ENCODE measurements at regions not wholly inside any gene's neighbourhood (a gene's known extent, or its start where the extent isn't known, plus 50 kb on each side); places are given as distances from the start of the nearest gene placed in this dataset.
"Not testable (repeated sequence)": the region's sequence is repeated elsewhere in the genome, so short reads cannot be mapped to it uniquely, and the experiment has no call there.

DNA sequence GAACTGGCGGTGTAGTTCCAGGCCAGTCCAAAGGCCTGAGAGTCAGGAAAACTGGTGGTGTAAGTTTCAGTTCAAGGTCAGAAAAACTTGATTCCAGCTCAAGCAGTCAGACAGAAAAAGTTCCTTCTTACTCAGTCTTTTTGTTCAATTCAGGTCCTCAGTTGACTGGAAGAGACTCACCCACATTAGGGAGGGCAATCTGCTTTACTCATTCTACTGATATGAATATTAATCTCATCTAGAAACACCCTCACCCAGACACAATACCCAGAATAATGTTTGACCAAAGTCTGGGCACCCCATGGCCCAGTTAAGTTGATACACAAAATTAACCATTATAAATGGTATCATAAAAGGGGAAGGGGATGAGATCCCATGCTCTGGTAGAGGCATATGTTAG lies 50.1 kb upstream of the LTA4H start:
- H3K4me3 ChIP-seq (ENCODE audit: low read length) = no peak overlapping the region
- no peaks in the 10 kb centered on the region for H3K36me3 ChIP-seq (ENCODE audit: insufficient read depth, low read length)
- H3K4me1 ChIP-seq (ENCODE audit: control insufficient read depth, insufficient read depth, low read length) = no peaks in the 10 kb centered on the region
- H3K4me2 ChIP-seq (ENCODE audit: low read length) = no peak overlapping the region
- H3K9me3 ChIP-seq (replicated peaks; ENCODE audit: low read length) = no peaks in the 10 kb centered on the region
- no peak overlapping the region for H3K9ac ChIP-seq (ENCODE audit: low read depth, low read length)
- H3K27me3 ChIP-seq (ENCODE audit: control insufficient read depth, insufficient read depth, low read length) = no peaks in the 10 kb centered on the region

DNA sequence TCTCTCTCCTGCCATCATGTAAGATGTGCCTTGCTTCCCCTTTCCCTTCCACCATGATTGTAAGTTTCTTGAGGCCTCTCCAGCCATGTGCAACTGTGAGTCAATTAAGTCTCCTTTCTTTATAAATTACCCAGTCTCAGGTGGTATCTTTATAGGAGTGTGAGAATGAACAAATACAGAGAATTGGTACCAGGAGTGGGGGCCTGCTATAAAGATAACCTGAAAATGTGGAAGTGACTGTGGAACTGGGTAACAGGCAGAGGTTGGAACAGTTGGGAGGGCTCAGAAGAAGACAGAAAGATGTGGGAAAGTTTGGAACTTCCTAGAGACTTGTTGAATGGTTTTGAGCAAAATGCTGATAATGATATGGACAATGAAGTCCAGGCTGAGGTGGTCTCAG lies 50.8 kb upstream of the LTA4H start:
- not testable (repeated sequence) for H3K9me3 ChIP-seq (replicated peaks; ENCODE audit: low read length); H3K4me2 ChIP-seq (ENCODE audit: low read length); H3K9ac ChIP-seq (ENCODE audit: low read depth, low read length); H3K4me3 ChIP-seq (ENCODE audit: low read length); H3K4me1 ChIP-seq (ENCODE audit: control insufficient read depth, insufficient read depth, low read length); H3K36me3 ChIP-seq (ENCODE audit: insufficient read depth, low read length); H3K27me3 ChIP-seq (ENCODE audit: control insufficient read depth, insufficient read depth, low read length)

DNA sequence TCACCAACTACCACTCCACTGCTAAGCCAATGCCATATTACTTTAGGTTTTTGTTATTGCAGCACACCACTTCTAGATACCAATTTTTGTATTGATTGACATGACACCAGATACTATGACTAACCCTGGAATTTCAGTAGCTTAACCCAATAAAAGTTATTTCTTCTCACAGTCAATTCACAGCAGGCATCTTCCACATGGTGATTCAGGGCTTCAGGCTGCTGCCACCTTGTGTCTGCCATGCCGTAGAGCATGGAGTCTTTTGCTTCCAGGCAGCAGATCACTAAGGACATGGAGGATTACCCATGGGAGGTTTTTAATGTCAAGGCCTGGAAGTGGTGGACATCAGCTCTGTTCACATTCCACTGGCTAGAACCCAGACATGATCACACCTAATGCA lies 56.4 kb upstream of the LTA4H start:
- Histone ChIP-seq H3K27me3 (ENCODE audit: control insufficient read depth, insufficient read depth, low read length) (no peaks in the 10 kb centered on the region), H3K4me2 (ENCODE audit: low read length) (no peak overlapping the region), H3K9me3 (replicated peaks; ENCODE audit: low read length) (no peaks in the 10 kb centered on the region), H3K9ac (ENCODE audit: low read depth, low read length) (no peak overlapping the region), H3K4me3 (ENCODE audit: low read length) (no peak overlapping the region), H3K4me1 (ENCODE audit: control insufficient read depth, insufficient read depth, low read length) (no peaks in the 10 kb centered on the region), H3K36me3 (ENCODE audit: insufficient read depth, low read length) (no peaks in the 10 kb centered on the region)

DNA sequence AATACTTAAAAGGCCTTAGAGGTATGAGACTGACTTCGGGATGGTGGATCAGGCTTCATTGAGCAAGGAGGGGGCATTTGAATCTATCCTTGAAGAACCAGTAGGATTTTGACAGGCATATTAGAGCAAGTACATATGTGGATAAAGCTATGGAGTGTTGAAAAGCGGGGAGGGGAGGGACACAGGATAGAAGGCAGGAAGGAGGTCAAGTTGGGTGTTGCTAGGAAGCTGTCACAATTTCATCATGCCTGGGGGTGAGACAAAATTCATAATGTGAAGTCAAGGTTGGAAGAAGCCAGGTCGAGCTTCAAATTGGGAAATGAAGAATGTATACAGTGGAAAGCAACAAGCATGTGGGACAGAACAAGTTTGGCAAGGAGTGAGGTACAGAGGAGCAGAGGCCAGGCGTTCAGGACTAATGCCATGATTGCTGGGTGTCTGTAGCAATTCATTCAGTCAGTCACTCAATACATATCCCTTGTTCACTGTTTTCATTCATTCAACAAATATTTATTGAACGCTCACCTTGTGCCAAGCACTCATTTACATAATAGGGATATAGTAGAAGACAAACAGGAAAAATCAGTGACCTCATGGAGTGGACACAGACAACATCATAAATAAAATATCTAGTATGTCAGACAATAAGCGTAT lies 58.3 kb upstream of the LTA4H start:
- Histone ChIP-seq H3K36me3 (ENCODE audit: insufficient read depth, low read length) (no peaks in the 10 kb centered on the region), H3K9ac (ENCODE audit: low read depth, low read length) (no peak overlapping the region), H3K4me1 (ENCODE audit: control insufficient read depth, insufficient read depth, low read length) (no peaks in the 10 kb centered on the region), H3K4me2 (ENCODE audit: low read length) (no peak overlapping the region), H3K9me3 (replicated peaks; ENCODE audit: low read length) (no peaks in the 10 kb centered on the region), H3K27me3 (ENCODE audit: control insufficient read depth, insufficient read depth, low read length) (no peaks in the 10 kb centered on the region), H3K4me3 (ENCODE audit: low read length) (no peak overlapping the region)

DNA sequence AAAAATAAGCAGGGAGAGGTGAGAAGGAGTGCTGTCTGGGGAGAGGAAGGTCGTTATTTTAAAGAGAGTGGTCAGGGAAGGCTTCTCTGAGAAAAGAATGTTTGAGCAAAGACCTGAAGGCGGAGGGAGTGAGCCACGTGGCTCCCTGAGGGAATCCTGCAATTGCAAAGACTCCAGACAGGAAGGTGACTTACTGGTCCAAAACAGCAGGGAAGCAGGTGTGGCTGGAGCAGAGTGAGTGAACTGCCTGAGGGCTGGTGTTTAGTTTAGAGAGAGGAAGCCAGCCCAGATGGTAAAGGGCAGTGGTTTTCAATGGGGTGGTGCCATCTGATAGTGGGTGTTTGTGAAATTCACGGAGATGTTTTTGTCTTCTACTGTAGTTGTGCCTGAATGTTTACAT lies 58.8 kb upstream of the LTA4H start:
- H3K4me1 ChIP-seq (ENCODE audit: control insufficient read depth, insufficient read depth, low read length) = no peaks in the 10 kb centered on the region

DNA sequence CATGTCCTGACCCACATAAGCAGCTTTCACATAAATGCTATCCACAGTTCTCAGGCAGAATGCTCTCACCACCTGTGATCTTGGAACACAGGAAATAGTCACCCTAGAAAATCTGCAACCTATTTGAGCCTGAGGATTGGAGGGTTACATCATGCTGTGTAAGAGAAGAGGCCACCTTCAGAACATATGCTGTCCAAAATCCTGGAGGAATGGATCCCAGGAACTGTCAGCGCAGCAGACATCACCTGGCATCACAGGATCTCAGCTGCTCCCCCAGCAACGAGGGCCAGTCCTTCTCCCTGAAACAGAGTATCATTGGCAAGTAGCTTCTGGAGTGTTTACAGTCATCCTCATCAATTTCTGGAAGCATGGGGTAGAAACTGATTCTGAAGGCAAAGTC lies 63.2 kb upstream of the LTA4H start:
- Histone ChIP-seq H3K4me1 (ENCODE audit: control insufficient read depth, insufficient read depth, low read length) (no peaks in the 10 kb centered on the region), H3K27me3 (ENCODE audit: control insufficient read depth, insufficient read depth, low read length) (no peaks in the 10 kb centered on the region), H3K4me2 (ENCODE audit: low read length) (no peak overlapping the region), H3K36me3 (ENCODE audit: insufficient read depth, low read length) (no peaks in the 10 kb centered on the region), H3K9ac (ENCODE audit: low read depth, low read length) (no peak overlapping the region), H3K9me3 (replicated peaks; ENCODE audit: low read length) (no peaks in the 10 kb centered on the region), H3K4me3 (ENCODE audit: low read length) (no peak overlapping the region)

More for the DNA sequence above, 58.8 kb upstream of the LTA4H start:
- no peaks in the 10 kb centered on the region for H3K36me3 ChIP-seq (ENCODE audit: insufficient read depth, low read length)
- H3K9me3 ChIP-seq (replicated peaks; ENCODE audit: low read length) = no peaks in the 10 kb centered on the region
- H3K4me2 ChIP-seq (ENCODE audit: low read length) = no peak overlapping the region
- no peaks in the 10 kb centered on the region for H3K27me3 ChIP-seq (ENCODE audit: control insufficient read depth, insufficient read depth, low read length)
- H3K4me3 ChIP-seq (ENCODE audit: low read length) = no peak overlapping the region
- H3K9ac ChIP-seq (ENCODE audit: low read depth, low read length) = no peak overlapping the region

DNA sequence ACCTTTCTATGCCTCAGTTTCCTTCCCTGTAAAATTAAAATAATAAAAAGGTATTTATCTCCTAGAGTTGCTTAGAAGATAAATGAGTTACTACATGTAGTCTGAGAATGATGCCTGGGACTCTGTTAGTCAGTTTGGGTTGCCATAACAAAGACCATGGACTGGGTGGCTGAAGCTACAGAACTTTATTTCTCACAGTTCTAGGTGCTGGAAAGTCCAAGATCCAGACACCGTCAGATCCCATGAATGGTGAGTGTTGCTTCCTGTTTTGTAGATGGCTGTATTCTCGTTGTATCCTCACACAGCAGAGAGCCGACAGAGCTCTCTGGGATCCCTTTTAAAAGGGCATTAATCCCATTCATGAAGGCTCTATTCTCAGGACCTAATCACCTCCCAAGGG lies 64.0 kb upstream of the LTA4H start:
- H3K36me3 ChIP-seq (ENCODE audit: insufficient read depth, low read length) = no peaks in the 10 kb centered on the region
- H3K4me3 ChIP-seq (ENCODE audit: low read length) = no peak overlapping the region
- no peak overlapping the region for H3K4me2 ChIP-seq (ENCODE audit: low read length)
- H3K9ac ChIP-seq (ENCODE audit: low read depth, low read length) = no peak overlapping the region
- H3K9me3 ChIP-seq (replicated peaks; ENCODE audit: low read length) = no peaks in the 10 kb centered on the region
- H3K4me1 ChIP-seq (ENCODE audit: control insufficient read depth, insufficient read depth, low read length) = no peaks in the 10 kb centered on the region
- H3K27me3 ChIP-seq (ENCODE audit: control insufficient read depth, insufficient read depth, low read length) = no peaks in the 10 kb centered on the region

DNA sequence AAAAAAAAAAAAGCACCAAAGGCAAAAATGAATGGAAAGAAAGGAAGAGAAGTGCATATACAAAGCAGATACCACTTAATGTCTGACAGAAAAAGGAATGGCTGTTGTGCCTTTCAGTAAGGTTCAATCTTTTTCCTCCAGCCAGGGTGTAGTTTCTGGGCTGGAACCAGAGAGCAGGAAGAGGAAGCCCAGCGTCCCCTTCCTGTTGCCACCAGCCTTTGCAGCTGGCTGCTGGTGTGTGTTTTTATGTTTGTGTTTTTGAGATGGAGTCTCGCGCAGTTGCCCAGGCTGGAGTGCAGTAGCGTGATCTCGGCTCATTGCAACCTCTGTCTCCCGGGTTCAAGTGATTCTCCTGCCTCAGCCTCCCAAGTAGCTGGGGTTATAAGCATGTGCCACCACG lies 64.6 kb upstream of the LTA4H start:
- Histone ChIP-seq H3K36me3 (ENCODE audit: insufficient read depth, low read length) (no peaks in the 10 kb centered on the region), H3K27me3 (ENCODE audit: control insufficient read depth, insufficient read depth, low read length) (no peaks in the 10 kb centered on the region), H3K4me2 (ENCODE audit: low read length) (no peak overlapping the region), H3K4me1 (ENCODE audit: control insufficient read depth, insufficient read depth, low read length) (no peaks in the 10 kb centered on the region), H3K4me3 (ENCODE audit: low read length) (no peak overlapping the region), H3K9me3 (replicated peaks; ENCODE audit: low read length) (no peaks in the 10 kb centered on the region), H3K9ac (ENCODE audit: low read depth, low read length) (no peak overlapping the region)

DNA sequence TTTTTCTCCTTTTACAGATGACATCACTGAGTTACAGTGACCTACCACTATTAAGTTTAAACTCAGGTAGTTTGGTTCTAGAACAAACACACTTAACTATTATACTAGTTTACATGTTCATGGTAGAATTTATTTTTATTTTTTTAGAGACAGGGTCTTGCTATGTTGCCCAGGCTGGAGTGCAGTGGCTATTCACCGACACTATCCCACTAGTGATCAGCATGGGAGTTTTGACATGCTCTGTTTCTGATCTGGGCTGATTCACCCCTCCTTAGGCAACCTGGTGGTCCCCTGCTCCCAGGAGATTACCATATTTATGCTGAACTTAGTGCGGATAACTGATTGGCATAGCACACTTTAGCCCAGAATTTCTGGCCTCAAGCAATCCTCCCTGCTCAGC lies 66.4 kb upstream of the LTA4H start:
- H3K4me2 ChIP-seq (ENCODE audit: low read length) = no peak overlapping the region
- H3K4me1 ChIP-seq (ENCODE audit: control insufficient read depth, insufficient read depth, low read length) = no peaks in the 10 kb centered on the region
- no peak overlapping the region for H3K4me3 ChIP-seq (ENCODE audit: low read length)
- no peaks in the 10 kb centered on the region for H3K36me3 ChIP-seq (ENCODE audit: insufficient read depth, low read length)
- H3K27me3 ChIP-seq (ENCODE audit: control insufficient read depth, insufficient read depth, low read length) = no peaks in the 10 kb centered on the region
- no peak overlapping the region for H3K9ac ChIP-seq (ENCODE audit: low read depth, low read length)
- no peaks in the 10 kb centered on the region for H3K9me3 ChIP-seq (replicated peaks; ENCODE audit: low read length)

DNA sequence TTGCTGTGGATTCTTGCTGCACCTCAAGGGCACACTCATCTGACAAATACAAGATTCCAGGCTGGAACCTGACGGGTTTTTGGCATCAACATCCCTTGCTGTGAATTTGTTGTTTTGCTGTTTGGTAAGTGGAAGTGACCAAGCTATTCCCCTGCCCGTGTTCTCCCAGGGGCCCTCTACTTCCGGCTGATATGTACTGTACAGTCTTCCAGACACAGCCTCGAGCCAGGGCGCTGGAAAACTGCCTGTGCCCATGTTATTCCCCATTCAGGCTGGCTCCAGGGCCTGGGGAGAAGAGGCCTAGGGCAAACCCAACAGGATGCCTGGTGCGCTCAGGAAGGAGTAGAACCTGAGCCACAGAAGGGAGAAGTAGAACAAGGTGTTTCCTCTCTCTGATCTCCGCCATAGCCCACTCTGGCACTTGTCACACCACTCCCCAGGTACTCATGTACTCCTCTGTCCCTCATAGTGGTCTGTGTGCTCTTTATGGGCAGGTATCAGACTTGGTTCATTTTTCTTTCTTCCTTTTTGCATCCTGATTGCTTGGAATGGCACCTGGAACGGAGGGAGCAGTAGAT lies 67.8 kb upstream of the LTA4H start:
- H3K9ac ChIP-seq (ENCODE audit: low read depth, low read length) = no peak overlapping the region
- no peaks in the 10 kb centered on the region for H3K27me3 ChIP-seq (ENCODE audit: control insufficient read depth, insufficient read depth, low read length)
- H3K4me2 ChIP-seq (ENCODE audit: low read length) = no peak overlapping the region
- no peaks in the 10 kb centered on the region for H3K9me3 ChIP-seq (replicated peaks; ENCODE audit: low read length)
- no peaks in the 10 kb centered on the region for H3K36me3 ChIP-seq (ENCODE audit: insufficient read depth, low read length)
- no peaks in the 10 kb centered on the region for H3K4me1 ChIP-seq (ENCODE audit: control insufficient read depth, insufficient read depth, low read length)
- H3K4me3 ChIP-seq (ENCODE audit: low read length) = no peak overlapping the region

DNA sequence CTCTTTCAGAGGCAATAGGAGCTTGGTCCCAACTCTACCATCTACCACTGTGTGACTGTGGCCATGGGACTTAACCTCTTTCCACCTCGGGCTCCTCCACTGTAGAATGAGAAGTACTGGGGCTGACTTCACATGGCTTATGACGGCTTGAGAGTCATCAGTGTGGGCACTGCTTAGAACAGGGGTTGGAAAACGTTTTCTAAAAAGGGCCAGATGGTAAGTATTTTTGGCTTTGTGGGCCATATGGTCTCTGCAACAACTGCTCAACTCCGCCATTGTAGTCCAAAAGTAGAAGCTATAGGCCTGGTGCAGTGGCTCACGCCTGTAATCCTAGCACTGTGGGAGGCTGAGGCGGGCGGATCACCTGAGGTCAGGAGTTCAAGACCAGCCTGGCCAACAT lies 69.2 kb upstream of the LTA4H start:
- Histone ChIP-seq H3K36me3 (ENCODE audit: insufficient read depth, low read length) (no peaks in the 10 kb centered on the region), H3K4me1 (ENCODE audit: control insufficient read depth, insufficient read depth, low read length) (no peaks in the 10 kb centered on the region), H3K9ac (ENCODE audit: low read depth, low read length) (no peak overlapping the region), H3K4me2 (ENCODE audit: low read length) (no peak overlapping the region), H3K4me3 (ENCODE audit: low read length) (no peak overlapping the region), H3K27me3 (ENCODE audit: control insufficient read depth, insufficient read depth, low read length) (no peaks in the 10 kb centered on the region), H3K9me3 (replicated peaks; ENCODE audit: low read length) (no peaks in the 10 kb centered on the region)

DNA sequence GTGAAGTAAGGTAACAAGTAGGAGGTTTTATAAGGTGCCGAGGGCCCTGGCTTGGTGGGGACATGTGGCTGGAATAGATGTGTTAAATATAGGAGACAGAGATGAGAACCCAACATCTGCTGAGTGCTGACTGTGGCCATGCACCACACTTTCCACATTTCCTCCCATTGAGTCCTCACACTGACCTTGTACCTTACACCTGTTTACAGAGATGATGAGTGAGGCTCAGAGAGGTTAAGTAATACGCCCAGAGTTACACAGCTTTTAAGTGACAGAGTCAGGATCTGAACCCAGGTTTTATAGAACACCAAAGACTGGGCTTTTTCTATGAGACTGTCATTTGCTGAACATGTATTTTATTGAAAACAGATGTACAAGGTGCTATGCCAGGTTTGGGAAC lies 70.8 kb upstream of the LTA4H start:
- no peak overlapping the region for H3K4me3 ChIP-seq (ENCODE audit: low read length)
- no peaks in the 10 kb centered on the region for H3K27me3 ChIP-seq (ENCODE audit: control insufficient read depth, insufficient read depth, low read length)
- no peaks in the 10 kb centered on the region for H3K9me3 ChIP-seq (replicated peaks; ENCODE audit: low read length)
- H3K4me2 ChIP-seq (ENCODE audit: low read length) = no peak overlapping the region
- no peaks in the 10 kb centered on the region for H3K4me1 ChIP-seq (ENCODE audit: control insufficient read depth, insufficient read depth, low read length)
- no peaks in the 10 kb centered on the region for H3K36me3 ChIP-seq (ENCODE audit: insufficient read depth, low read length)
- H3K9ac ChIP-seq (ENCODE audit: low read depth, low read length) = no peak overlapping the region

All from skeletal muscle satellite cell (primary cell).